ENCODE measurements at regions not wholly inside any gene's neighbourhood (a gene's known extent, or its start where the extent isn't known, plus 50 kb on each side); places are given as distances from the start of the nearest gene placed in this dataset.
"Not testable (repeated sequence)": the region's sequence is repeated elsewhere in the genome, so short reads cannot be mapped to it uniquely, and the experiment has no call there.

DNA sequence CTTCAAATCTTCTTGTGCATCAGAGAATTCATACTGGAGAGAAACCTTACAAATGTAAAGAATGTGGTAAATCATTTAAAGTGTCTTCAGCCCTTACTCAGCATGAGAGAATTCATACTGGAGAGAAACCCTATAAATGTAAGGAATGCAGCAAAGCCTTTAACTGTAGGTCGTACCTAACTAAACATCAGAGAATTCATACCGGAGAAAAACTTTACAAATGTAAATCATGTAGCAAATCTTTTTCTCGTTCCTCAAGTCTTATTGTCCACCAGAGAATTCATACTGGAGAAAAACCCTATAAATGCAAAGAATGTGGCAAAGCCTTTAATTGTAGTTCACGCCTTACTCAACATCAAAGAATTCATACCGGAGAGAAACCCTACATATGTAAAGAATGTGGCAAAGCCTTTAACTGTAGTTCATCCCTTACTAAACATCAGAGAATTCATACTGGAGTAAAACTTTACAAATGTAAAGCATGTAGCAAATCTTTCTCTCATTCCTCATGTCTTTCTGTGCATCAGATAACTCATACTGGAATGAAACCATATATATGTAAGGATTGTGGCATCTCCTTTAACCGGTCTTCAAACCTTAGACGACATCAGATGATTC lies 118.5 kb upstream of the ZNF267 start:
- DNase-seq = no peak

DNA sequence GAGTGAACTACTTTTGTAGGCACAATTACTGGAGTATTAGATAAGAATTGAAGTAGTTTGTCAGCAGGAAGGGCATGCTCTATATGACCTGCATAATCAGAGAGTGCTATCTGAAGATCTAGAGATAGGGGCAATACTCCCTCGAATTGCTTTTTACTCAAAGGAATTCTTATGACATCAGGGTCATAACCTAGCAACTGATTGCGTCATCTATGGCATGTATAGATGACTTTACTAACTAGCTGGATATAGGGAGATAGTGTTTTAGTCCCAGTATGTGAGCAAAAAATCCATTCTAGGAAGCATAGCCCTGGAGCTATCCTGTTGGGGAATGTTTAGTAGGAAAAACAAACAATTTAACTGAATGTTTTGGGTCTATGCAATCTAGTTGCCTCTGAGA lies 109.5 kb upstream of the ZNF267 start:
- DNase-seq = no peak

- DNase-seq = no peak
Observed at GRCh38 chr16:31767267-31767666, 106.3 kb upstream of the ZNF267 start.

DNA sequence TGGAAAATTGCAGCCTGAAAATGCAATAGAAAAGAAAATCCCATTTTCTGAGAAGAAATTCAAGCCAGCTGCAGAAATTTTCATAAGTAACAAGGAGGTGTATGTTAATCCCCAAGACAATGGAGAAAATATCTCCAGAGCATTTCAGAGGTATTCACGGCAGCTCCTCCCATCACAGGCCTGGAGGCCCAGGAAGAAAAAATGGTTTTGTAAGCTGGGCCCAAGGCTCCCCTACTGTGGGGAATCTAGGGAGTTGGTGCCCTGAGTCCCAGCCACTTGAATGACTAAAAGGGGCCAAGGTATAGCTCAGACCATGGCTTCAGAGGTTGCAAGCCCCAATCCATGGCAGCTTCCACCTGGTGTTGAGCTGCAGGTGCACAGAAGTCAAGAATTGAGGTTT lies 93.3 kb upstream of the ZNF267 start:
- DNase-seq = no peak

- DNase-seq = no peak
Observed at GRCh38 chr16:31785126-31785525, 88.5 kb upstream of the ZNF267 start.

DNA sequence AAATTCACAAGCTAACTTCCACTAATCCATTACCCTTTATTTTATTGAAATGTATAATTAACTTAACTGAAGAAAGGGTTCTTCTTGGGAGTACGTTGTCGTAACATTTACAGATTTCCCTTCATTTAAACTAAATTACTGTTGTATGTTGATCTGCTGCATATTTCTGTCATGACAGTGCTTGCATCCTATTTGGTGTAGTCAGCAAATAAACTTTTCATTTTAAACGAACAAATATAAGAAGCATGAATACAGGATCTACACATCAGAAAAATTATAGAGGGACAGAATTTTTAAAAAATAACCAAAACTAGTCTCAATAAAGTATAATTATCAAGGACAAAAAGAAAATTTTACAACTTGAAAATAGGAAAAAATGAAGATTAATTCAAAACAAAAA lies 66.5 kb upstream of the ZNF267 start:
- DNase-seq = no peak

GRCh38 chr16:31810863-31811262 lies 62.7 kb upstream of the ZNF267 start:
- DNase-seq = no peak

DNA sequence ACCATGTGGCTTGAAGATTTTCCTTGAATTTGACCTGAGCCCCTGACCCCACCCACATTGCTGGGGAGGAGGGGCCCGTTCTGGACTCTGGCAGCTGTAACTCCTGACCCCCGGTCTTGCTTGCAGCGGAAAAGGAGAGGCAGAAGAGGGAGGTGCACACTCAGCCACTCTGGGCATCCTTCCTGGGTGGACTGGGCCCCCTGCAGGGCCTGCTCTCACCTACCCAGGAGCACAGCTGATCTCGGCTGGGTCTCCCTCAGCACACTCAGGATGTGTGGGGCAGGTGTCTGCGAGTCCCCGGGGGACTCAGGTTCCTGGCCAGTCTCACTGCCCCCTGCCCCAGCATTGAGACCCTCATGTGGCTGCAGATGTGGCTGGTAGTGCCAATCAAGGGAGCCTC lies 57.5 kb upstream of the ZNF267 start:
- not testable (repeated sequence) for DNase-seq

DNA sequence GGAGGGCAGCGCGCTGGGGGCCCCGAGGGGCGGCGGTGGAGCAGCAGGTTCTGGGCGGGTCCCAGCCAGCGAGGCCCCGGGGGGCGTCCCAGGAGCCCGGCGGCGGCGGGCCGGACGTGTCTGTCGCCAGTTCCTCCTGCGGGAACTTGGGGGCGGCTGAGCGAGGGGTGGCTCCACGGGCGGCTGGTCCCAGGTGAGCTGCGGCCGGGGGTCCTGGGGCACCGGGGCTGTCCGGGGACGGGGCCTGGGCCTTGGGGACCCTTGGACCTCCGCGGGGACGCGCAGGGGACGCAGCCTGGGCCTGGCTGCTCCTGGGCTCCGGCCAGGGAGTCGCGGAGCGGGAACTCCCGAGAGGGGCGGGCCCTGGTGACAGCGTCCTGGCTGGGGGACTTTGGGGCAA lies 54.2 kb upstream of the ZNF267 start:
- no peak for DNase-seq

DNA sequence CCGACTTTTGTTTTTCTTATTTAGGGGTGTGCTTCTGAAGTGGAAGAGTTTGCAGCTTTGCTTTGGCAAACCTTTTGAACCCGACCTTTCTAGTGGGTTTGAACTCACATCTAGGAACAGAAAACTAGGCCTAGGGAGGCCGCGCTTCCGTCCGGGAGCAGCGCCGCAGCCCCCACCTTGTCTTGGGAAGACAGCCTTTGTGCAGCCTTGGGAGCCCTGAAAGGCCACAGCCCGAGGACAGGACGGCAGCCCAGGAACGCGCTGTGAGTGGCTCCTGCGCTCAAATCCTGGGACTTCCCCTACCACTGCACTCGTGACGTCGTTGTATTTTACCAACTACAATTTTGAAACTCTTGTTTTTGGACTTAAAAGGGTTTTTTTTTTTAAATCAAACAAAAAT lies 53.7 kb upstream of the ZNF267 start:
- DNase-seq = no peak
